NOMO-1 treated with dmso at 0.1 percent for 144 hours (cell line): ENCODE measurements at regions not wholly inside any gene's neighbourhood (a gene's known extent, or its start where the extent isn't known, plus 50 kb on each side); places are given as distances from the start of the nearest gene placed in this dataset.

Experiments used
- DNase-seq: peaks from one replicate; lab custom pipeline; 2025; ENCODE audit not compliant: unreplicated experiment; lab: John Stamatoyannopoulos, UW

DNA sequence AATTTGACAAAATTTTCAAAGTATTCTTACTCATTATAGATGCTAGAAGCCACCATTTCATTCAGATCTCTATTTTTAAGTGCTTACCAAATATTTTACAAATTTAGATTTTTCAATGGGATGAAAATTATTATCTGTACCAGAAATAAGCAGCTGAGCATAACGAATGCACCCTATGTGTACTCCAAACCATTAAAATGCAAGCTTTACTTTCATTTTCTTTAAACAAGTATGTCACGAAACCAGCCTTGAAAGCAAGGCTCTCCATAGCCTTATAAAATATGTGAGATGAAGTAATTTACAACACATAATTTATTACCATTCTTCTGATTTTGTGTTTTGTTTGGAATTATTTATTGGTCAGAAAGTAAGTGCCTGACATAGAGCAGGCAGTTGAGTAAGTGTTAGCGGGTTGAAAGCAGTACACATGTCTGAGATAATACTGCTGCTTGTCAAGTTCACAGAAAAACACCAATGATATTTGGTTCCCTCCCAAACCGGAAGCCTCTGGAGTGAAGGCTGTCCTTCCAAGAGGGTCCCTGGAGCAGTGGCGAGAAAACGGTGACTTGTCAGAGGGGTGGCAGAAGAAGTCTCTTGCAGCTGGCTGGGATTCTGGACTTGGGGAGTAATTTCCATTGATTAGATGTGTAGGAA is 322.7 kb upstream of the PFKP start:
- no peak for DNase-seq

DNA sequence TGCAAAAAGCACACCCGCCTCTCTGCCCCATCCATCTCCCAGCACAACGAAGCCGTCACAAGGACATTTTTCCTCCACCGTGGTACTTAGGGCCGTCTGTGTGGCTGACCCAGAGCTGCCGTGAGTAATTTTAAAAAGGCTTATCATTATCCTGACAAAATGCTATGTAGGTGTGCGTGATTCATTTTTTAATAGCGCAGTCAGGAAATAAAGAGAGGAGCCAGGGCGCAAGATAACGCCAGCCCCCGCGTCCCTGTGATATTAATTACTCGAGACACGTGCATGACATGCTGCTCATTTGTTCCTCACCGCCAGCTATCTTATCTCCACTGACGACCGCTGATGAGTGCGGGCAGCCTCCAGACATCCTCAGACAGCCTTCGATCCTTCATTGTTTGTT is 332.7 kb upstream of the PFKP start:
- no peak for DNase-seq

GRCh38 chr10:2733278-2733963 is 333.9 kb upstream of the PFKP start:
- no peak for DNase-seq

DNA sequence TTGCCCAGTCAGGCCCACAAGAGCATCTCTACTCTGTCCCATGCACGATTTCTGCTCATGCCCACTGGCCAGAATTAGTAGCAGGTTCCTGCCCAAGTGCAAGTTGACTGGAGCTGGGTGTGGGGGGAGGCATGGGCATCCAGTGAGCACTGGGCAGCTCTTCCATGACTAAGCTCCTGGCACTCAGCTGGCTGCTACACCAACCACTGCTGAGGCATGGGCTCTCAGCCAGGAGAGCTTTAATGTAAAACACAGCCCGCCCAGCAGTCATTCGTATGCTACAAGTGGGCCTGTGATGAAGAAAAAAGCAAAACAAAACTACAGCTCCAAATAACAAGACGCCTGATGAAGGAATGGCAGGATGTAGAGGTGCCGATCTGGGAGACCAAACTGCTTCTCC is 335.4 kb upstream of the PFKP start:
- no peak for DNase-seq

DNA sequence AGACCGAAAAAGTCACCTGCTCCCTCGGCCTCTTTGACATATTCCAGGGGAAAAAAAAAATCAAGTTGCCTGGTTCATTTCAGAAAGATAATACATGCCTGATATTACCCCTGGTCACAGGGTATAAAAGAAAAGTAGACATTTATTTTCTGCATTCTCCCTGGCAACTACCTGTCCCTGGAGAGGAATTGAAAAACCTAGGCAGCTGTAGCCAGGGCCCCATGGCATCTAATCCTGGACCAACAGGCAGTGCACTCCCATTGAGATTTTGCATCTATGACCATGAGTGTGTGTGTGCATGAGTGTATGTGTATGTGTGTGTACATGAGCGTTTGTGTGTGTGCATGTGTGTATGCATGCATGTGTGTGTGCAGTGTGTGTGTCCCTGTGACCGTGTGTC is 338.2 kb upstream of the PFKP start:
- DNase-seq, result no peak

- DNase-seq, result no peak
Observed at GRCh38 chr10:2728087-2728486, 339.3 kb upstream of the PFKP start.

DNA sequence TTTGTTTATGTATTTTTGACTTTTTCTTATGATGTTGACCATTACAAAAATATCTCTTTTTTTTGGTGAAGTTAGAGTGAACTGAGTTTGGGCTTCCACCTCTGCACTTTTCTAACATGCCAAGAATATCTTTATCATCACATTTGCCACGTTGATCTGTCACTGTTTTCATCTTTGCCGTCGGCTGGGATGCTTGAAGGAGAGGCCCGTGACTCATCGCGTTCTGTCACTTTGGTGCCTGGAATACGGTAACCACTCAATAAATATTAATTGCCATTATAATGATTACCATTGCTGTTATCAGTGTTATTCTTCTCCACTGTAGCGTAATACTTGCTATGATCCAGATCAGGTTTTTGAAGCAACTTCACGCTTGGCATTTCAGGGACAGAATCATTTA is 350.8 kb upstream of the PFKP start:
- no peak for DNase-seq

GRCh38 chr10:2714597-2714996 is 352.8 kb upstream of the PFKP start:
- DNase-seq, result no peak

DNA sequence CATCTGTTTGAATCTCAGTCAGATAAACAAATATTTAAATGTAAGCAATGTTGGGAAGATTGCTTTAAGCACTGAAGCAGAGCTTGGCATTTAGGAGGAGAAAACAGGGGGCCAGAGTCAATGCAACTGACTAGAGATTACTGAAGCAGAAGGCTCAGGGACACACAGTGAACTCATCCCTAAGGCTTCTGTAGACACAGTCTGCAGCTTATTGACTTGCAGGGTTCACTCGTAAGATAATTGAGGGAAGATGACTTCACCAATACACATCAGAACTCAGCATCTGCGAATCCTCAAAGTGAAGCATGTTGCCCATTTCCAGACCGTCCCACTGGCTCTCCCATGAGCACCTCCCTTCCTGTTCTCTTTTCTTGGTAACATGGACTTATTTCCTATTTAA is 363.4 kb upstream of the PFKP start:
- DNase-seq, result no peak

DNA sequence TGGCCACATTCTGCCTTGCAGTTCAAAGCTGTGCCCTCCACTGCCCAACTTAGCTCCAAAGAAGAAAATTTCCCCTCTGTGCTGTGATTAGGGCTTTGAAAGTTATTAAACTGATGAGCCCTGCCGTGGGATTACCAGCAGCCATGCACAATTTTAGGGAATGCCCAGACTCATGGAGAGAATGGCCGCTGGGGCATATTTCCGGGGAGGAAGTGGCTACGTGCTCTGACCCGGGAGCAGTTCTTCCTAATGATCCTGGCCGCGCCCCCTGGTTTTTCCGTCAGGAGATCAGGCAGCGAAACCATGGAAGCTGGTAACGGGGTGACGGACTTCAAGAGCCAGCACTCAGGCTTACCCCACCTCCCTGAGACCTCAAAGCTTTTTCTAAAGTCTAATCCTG is 365.5 kb upstream of the PFKP start:
- no peak for DNase-seq

- DNase-seq, result no peak
Observed at GRCh38 chr10:2700626-2701305, 366.6 kb upstream of the PFKP start.

GRCh38 chr10:2688958-2689357 is 378.4 kb upstream of the PFKP start:
- DNase-seq, result no peak

DNA sequence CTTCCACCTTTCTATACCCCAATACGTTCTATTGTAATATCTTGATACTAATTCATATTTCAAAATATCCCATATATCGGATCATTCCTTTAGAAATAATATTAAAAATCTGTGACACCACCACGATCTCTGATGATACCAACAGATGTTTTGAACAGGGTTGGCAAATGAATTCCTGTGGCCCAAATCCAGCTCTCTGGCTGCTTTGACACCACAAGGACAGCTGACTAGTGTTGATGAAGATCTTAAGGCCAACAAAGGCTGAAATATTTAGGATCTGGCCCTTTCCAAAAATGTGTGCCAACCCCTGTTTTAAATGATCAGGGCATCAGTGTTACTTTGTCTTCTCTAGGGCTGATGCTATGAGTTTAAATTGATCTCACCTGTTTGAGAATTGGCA is 380.7 kb upstream of the PFKP start:
- no peak for DNase-seq

- DNase-seq, result no peak
Observed at GRCh38 chr10:2682491-2682890, 384.9 kb upstream of the PFKP start.

DNA sequence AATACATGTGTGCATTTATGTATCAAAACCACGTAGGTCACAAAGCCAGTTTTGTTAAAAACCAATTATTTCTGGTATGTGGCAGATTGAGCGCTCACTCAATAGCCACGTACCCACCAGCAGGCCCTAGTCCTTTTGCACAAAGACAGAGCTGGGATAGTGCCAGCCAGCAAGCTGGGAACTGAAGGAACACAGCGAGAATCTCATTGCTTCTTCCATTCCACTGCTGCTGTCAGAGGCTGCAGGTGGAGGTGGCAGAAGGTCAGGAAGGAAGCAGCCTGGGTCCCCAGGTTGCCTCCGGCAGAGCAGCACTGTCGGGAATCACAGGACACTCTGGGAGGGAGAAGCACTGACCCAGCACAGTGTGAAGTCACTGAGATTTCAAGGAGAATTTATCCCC is 385.5 kb upstream of the PFKP start:
- DNase-seq, result no peak

DNA sequence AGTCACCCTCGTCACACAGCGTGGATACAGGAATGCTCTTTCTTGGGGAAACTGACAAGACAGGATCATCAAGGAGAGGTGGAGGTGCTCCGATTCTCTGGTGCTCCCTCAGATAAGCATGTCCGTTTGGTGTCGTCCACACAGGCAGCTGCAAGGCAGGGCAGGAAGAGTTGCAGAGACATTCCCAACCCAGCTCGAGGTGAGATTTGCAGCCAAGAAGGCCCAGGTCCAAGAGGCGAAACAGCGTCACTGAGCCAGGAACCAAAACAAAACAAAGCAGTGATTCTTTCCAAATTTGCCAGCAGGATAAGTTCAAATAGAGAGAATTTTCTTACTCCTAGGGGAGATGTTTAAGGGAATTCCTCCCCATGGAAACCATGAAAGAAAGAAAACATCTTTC is 386.5 kb upstream of the PFKP start:
- no peak for DNase-seq

GRCh38 chr10:2679646-2680045 is 387.7 kb upstream of the PFKP start:
- no peak for DNase-seq

GRCh38 chr10:2676455-2676854 is 390.9 kb upstream of the PFKP start:
- no peak for DNase-seq

DNA sequence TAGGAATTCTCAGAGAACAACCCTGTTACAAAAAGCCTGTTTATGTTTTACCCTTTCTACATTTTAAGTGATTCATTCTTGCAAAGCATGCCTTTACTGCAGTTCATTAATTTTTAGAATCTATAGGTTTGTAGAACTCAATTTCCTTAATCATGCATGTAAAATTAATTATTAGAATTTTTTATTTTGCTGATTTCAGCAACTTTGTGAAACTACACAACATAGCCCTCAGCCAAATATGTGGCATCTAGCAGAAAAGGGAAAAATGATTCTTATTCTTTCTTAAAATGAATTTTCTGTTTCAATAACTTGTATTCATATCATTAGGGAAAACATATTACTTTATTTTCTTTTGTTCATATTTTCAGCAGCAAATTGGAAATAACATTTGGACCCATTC is 392.9 kb upstream of the PFKP start:
- no peak for DNase-seq

- no peak for DNase-seq
Observed at GRCh38 chr10:2670864-2671263, 396.5 kb upstream of the PFKP start.

DNA sequence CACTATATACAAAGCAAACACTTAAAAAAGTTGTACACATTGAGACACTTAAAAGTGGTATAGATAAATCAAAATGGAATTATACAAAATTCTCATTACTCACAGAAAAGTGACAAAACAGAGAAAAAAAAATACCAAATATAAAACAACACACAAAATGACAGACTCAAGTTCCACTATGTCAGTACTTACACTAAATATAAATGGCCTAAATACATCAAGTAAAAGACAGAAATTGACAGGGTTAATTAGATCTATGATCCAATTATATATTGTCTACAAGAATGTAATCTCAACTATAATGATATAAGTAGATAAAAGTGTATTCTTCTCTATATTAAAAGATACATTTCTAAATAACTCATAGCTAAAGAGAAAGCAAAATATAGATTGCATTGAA is 401.6 kb upstream of the PFKP start:
- DNase-seq, result no peak

DNA sequence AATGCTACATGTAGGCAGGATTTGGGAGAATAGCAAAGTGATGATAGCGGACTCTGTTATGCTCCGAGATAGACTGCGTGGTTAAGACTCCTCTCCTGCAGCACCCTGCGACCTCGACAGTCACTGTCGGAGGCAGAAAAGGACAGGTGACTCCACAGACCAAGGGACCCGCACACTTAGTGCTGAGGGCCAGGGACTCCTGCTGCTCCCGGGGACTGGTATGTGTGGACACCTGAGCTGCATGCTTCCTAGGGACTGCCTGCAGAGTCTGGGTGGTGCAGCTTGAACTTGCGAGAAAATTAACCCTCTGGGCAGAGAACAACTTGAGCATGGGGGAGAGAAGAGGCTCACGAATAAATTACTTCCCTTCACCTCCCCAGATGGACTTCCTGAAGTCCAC is 407.1 kb upstream of the PFKP start:
- no peak for DNase-seq
